Spleen (tissue), 7 donors: ENCODE measurements at regions not wholly inside any gene's neighbourhood (a gene's known extent, or its start where the extent isn't known, plus 50 kb on each side); places are given as distances from the start of the nearest gene placed in this dataset.

ENCODE experiments used
- CTCF ChIP-seq, 11 experiments: fragments of 200-600 bp in 7 of 11; fragments of 450-650 bp in 4 of 11; sonication (generic) in 4 of 11; IDR thresholded peaks in 8 of 11; conservative IDR thresholded peaks in 3 of 11; 1 replicate in 7 of 11; 2 replicates in 4 of 11; pipeline versions ENCODE4 v1.4.0 to v1.8.0; 2016 to 2021; ENCODE audit warnings: antibody characterized with exemption in 11 of 11, inconsistent platforms in 4 of 11, mild to moderate bottlenecking in 1 of 11
- POLR2A ChIP-seq, 3 donors: fragments of 450-650 bp; IDR thresholded peaks; one replicate each; pipeline ENCODE4 v1.5.1; 2017; ENCODE audit warnings: antibody characterized with exemption in 3 of 3, mild to moderate bottlenecking in 1 of 3
- POLR2AphosphoS5 ChIP-seq, 3 donors: sonication (generic); formaldehyde crosslinking; IDR thresholded peaks; one replicate each; pipeline ENCODE4 v1.5.1; 2017; ENCODE audit warnings: antibody characterized with exemption in 3 of 3
- donor health status: DM: no; HTN: no; CAD: no; lungs with moderate emphysema.
- donor health status: DM: no; HTN: no; CAD: no.
- donor health status: DM: no; HTN: no; CAD: no.

DNA sequence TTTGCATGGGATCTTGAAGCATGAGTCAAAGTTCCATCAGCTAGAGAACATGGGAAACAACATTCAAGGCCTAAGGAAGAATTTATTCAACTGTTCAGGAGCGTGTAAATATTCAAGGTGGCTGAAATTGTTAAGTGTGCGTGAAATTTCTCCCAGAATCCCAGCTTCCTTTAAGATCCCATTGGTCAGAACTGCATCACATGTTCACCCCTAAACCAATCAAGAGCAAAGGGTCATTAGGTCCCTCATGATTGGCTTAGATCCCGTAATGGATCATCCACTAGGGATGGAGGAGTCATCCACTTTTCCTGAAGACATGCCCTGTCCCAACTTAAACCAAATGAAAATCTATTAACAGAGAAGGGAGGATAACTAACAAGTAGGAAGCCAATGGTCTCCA is 201.6 kb downstream of the TMEM114 start:
- TF ChIP-seq POLR2AphosphoS5 (IDR thresholded peaks at IDR 0.05) (no peak), CTCF (IDR thresholded peaks at IDR 0.05 in 8 of 11, conservative IDR thresholded peaks at IDR 0.05 in 3 of 11) (no peak), POLR2A (IDR thresholded peaks at IDR 0.05) (no peak)
